HEK293 (cell line): ENCODE measurements at regions not wholly inside any gene's neighbourhood (a gene's known extent, or its start where the extent isn't known, plus 50 kb on each side); places are given as distances from the start of the nearest gene placed in this dataset.

Source experiments
- ZNF335 ChIP-seq: fragments of 450-650 bp; formaldehyde crosslinking; conservative IDR thresholded peaks from 2 replicates; pipeline ENCODE4 v1.5.1; 2016; ENCODE audit warnings: missing biosample characterization, missing genetic modification characterization
- TF ChIP-seq, protein P1 (sequence below): fragments of 450-650 bp; formaldehyde crosslinking; IDR thresholded peaks from 2 replicates; pipeline ENCODE4 v1.5.1; 2016; ENCODE audit warnings: missing biosample characterization, missing genetic modification characterization
- TF ChIP-seq, protein P2 (sequence below): fragments of 450-650 bp; formaldehyde crosslinking; IDR thresholded peaks from 2 replicates; pipeline ENCODE4 v1.5.1; 2016; ENCODE audit warnings: missing biosample characterization, missing genetic modification characterization
- TF ChIP-seq, protein P3 (sequence below): sonication (generic); formaldehyde crosslinking; IDR thresholded peaks from 2 replicates; pipeline ENCODE4 v1.8.1; 2022; ENCODE audit warnings: mild to moderate bottlenecking, moderate library complexity, missing genetic modification reagents

DNA sequence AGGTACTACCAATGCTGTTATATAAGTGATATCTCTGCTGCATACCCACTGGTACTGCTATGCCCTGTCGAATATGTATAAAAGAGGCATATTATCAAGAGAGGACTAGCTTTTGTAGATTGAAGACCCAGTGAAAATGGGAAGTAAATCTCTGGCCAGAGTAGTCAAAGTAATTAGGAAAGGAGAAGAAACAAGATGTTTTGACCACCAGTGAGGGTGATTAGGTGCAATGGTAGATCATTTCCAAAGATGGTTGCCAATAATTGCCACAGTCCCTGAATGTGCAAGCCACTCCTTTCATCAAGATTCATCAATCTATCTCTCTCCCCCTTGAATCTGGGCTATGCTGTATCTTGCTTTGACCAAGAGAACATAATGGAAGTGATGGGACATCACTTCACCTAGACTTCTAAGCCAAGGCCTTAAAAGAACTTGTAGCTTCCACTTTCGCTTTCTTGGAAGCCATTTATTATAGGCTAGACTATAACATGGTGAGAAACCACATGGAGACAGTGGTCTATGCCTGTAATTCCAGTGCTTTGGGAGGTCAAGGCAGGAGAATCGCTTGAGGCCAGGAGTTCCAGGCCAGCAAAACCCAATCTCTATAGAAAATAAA lies 52.6 kb upstream of the ST8SIA6 start:
- TF ChIP-seq, protein P1, sequence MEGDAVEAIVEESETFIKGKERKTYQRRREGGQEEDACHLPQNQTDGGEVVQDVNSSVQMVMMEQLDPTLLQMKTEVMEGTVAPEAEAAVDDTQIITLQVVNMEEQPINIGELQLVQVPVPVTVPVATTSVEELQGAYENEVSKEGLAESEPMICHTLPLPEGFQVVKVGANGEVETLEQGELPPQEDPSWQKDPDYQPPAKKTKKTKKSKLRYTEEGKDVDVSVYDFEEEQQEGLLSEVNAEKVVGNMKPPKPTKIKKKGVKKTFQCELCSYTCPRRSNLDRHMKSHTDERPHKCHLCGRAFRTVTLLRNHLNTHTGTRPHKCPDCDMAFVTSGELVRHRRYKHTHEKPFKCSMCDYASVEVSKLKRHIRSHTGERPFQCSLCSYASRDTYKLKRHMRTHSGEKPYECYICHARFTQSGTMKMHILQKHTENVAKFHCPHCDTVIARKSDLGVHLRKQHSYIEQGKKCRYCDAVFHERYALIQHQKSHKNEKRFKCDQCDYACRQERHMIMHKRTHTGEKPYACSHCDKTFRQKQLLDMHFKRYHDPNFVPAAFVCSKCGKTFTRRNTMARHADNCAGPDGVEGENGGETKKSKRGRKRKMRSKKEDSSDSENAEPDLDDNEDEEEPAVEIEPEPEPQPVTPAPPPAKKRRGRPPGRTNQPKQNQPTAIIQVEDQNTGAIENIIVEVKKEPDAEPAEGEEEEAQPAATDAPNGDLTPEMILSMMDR (tag by site-specific recombination), result no peak
- TF ChIP-seq, protein P2, sequence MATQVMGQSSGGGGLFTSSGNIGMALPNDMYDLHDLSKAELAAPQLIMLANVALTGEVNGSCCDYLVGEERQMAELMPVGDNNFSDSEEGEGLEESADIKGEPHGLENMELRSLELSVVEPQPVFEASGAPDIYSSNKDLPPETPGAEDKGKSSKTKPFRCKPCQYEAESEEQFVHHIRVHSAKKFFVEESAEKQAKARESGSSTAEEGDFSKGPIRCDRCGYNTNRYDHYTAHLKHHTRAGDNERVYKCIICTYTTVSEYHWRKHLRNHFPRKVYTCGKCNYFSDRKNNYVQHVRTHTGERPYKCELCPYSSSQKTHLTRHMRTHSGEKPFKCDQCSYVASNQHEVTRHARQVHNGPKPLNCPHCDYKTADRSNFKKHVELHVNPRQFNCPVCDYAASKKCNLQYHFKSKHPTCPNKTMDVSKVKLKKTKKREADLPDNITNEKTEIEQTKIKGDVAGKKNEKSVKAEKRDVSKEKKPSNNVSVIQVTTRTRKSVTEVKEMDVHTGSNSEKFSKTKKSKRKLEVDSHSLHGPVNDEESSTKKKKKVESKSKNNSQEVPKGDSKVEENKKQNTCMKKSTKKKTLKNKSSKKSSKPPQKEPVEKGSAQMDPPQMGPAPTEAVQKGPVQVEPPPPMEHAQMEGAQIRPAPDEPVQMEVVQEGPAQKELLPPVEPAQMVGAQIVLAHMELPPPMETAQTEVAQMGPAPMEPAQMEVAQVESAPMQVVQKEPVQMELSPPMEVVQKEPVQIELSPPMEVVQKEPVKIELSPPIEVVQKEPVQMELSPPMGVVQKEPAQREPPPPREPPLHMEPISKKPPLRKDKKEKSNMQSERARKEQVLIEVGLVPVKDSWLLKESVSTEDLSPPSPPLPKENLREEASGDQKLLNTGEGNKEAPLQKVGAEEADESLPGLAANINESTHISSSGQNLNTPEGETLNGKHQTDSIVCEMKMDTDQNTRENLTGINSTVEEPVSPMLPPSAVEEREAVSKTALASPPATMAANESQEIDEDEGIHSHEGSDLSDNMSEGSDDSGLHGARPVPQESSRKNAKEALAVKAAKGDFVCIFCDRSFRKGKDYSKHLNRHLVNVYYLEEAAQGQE, result no peak
- TF ChIP-seq, protein P3, sequence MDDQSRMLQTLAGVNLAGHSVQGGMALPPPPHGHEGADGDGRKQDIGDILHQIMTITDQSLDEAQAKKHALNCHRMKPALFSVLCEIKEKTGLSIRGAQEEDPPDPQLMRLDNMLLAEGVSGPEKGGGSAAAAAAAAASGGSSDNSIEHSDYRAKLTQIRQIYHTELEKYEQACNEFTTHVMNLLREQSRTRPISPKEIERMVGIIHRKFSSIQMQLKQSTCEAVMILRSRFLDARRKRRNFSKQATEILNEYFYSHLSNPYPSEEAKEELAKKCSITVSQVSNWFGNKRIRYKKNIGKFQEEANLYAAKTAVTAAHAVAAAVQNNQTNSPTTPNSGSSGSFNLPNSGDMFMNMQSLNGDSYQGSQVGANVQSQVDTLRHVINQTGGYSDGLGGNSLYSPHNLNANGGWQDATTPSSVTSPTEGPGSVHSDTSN (CRISPR knock-in tag), result no peak
- TF ChIP-seq ZNF335 (tag by site-specific recombination), result no peak
